T-helper 1 cell (primary cell): ENCODE measurements at regions not wholly inside any gene's neighbourhood (a gene's known extent, or its start where the extent isn't known, plus 50 kb on each side); places are given as distances from the start of the nearest gene placed in this dataset.
"Not testable (repeated sequence)": the region's sequence is repeated elsewhere in the genome, so short reads cannot be mapped to it uniquely, and the experiment has no call there.

Source experiments
- DNase-seq, 5 donors: peaks; one replicate each; pipeline ENCODE4 v3.0.0-alpha.2; 2012 to 2020

DNA sequence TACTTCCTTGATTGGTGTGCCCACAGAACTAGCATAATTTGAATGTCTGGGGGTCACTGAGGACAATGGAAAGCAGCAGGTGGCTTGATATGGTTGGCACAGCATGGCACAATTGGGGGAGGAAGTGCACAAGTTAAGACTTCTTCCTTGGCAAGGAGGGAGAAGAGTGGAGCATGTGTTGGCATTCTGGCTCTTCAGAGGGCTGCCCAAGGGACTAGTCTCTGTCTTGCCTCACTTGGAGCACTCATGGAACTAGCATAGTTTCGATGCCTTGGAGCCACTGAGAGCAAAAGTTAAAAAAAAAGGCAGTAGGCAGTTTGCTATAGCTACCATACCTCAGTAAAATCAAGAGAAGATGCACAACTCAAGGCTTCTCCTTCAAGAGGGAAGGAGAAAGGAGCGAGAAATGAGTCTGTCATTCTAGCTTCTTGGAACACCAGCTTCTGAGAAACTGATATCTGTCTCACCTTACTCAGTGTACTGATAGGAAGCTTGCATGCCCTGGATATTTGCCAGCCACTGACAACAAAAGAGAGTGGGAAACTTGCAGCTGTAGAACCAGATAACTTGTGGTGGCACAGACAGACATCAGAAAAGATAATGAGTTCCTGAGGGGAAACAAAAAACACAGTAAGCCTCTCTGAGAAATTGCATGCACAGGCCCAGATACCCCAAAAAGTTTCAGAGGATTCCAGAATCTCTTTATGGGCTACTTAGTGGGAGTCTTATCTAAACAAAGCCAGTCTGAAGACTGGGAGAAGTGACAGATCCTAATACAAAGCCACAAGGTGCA is 207.5 kb upstream of the SAMSN1 start:
- DNase-seq: peak in 1 of 5 donors; percentile 53

- DNase-seq: no peak
Observed at GRCh38 chr21:14753069-14753465, 207.0 kb upstream of the SAMSN1 start.

- DNase-seq: no peak
Observed at GRCh38 chr21:14752345-14752909, 206.3 kb upstream of the SAMSN1 start.

DNA sequence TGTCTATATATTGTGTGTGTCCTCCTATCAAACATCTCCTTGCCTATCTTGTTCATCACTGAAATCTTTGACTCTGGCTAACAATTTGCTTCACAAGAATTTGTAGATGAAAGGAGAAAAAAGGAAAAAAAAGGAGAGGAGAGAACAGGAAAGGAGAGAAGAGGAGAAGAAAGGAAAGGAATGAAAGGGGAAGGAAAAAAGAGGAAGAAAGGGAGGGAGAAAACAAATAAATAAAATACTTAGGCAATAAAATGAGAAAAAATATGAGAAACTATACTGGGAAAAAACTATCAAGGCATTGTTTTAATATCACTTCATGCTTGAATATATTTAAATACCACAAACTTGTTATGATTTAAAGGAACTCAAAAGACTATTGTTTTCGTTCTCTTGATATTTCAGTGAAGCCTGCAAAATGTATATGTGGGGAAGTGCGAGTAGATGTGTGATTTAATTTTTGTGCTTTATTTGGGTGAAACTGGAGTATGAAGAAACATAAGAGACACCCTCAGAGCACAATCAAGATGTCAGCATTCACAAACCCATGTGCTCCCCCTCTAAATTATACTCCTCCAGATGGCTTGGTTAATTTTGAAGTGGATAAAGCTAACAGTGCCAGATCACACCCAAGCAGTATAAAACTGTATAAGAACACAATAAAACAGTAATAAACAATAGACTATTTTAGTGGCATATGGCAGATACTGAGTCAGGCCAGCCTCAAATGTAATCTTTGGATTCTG is 205.7 kb upstream of the SAMSN1 start:
- no peak for DNase-seq

DNA sequence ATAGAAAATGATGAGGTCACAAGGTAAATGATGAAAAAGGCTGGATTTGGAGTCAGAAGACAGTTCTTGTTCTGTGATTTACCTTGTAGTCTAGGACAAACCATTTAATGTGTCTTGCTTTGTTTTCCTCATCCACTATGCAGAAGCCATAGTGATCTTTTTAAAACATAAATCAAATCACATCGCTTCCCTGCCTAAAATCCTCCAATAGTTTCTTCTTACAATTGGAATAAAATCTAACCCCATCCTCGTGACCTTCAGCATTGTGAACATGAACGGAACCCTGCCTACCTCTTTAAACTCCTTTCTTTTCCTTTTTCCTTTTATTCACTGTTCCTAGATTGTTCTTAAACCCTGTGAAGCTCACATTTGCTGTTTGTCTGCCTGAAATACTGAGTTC is 204.9 kb upstream of the SAMSN1 start:
- no peak for DNase-seq

DNA sequence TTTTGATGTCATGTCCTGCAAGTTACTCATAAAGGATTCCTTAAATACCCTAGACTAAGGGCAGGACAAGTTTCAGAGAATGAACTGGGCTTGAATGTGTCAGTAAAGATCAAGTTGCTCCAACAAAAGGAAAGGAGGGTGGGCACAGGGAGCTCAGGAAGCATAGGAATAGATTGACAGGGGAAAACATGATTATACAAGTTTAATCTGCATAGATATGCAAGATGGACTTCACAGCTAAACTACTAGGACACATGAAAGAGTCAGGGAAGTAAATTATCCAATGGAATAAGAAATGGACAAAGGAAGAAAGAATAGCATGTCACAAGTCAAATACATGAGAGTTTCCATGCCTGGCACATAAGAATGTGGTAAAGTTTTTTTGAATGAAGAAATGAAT is 203.9 kb upstream of the SAMSN1 start:
- no peak for DNase-seq

DNA sequence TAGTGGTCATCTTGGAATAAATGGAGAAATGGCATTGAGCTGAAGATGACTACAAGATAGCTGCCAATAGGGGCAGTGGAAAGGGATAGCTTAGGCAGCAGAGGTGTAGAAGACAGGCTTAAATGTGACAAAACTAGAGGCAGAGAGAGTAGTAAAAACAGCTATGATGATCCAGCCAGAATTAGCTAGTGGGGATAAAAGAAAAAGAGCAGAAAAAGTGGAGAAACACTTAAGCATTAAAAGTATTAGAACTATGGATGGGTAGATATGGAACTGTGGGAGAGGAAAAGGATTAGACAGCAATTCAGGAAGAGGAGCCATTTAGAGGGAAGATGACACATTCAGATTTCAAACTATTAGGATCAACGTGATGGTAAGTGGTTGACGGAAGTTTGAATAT is 202.5 kb upstream of the SAMSN1 start:
- no peak for DNase-seq

GRCh38 chr21:14744368-14744767 is 198.3 kb upstream of the SAMSN1 start:
- DNase-seq: no peak

GRCh38 chr21:14742119-14742518 is 196.0 kb upstream of the SAMSN1 start:
- no peak for DNase-seq

DNA sequence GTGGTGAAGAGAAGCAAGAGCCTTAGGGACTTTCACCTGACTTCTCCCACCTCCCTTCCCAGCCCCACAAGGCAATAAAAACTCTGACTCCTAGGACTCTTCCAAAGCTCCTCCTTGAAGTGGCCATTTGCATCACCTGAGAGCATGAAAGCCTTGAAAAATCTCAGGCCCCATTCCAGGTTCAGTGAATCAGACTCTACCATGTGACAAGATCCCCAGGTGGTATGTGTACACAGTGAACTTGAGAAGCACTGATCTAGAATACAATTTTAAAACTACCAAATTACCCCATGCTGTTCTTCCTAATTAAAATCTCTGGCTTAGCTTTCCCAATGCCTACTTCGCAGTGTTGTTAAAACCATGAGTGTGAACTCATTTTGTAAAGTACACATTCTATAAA is 195.1 kb upstream of the SAMSN1 start:
- no peak for DNase-seq

DNA sequence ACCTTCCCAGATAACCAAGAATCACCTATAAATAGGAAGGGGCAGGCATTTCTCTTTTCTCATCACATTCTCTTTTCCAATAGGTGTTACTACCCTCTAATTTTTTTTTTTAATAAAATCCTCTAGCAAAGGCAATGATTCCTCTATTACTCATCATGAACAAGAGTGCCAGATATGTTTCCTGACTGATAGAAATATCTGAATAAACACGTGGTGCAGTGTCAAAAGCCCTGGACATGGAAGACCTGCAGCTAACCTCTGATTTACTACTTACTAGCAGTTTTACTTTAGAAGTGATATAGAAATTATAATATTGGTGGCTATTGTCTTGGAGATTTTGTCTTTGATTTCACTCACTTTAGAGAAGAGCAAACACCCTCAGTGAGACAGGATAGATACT is 194.6 kb upstream of the SAMSN1 start:
- DNase-seq: no peak

- no peak for DNase-seq
Observed at GRCh38 chr21:14740116-14740515, 194.0 kb upstream of the SAMSN1 start.

GRCh38 chr21:14739590-14739989 is 193.5 kb upstream of the SAMSN1 start:
- DNase-seq: no peak

DNA sequence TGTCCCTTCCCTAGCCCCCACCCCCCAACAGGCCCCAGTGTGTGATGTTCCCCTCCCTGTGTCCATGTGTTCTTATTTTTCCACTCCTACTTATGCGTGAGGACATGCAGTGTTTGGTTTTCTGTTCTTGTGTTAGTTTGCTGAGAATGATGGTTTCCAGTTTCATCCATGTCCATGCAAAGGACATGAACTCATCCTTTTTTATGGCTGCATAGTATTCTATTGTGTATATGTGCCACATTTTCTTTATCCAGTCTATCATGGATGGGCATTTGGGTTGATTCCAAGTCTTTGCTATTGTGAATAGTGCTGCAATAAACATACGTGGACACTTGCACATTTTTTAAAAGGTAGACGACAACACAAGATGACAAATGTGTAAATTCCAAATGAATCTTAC is 192.5 kb upstream of the SAMSN1 start:
- not testable (repeated sequence) for DNase-seq

- DNase-seq: peak in 4 of 5 donors; percentile 8 to 82 (median 43)
Observed at GRCh38 chr21:14737922-14738321, 191.8 kb upstream of the SAMSN1 start.

- DNase-seq: peak in 1 of 5 donors; percentile 34
Observed at GRCh38 chr21:14737284-14737691, 191.2 kb upstream of the SAMSN1 start.

- DNase-seq: no peak
Observed at GRCh38 chr21:14736672-14737071, 190.6 kb upstream of the SAMSN1 start.

- peak in 1 of 5 donors; percentile 76 for DNase-seq
Observed at GRCh38 chr21:14736162-14736561, 190.0 kb upstream of the SAMSN1 start.

DNA sequence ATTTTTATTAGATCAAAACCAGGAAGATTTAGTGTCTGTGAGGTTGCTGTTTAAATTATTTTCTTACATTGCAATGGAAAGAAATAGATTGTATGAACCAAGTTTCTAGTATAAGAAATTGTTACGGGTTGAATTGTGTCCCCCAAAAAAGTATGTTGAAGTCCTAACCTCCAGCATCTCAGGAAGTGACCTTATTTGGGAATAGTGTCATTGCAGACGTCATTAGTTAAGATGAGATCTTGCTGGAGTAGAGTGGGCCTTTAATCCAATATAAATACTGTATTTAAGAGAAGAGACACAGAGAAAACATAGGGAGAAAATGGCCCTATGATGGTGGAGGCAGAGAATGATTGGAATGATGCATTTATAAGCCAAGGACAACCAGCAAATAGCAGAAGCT is 188.7 kb upstream of the SAMSN1 start:
- no peak for DNase-seq

- DNase-seq: no peak
Observed at GRCh38 chr21:14734191-14734590, 188.1 kb upstream of the SAMSN1 start.

DNA sequence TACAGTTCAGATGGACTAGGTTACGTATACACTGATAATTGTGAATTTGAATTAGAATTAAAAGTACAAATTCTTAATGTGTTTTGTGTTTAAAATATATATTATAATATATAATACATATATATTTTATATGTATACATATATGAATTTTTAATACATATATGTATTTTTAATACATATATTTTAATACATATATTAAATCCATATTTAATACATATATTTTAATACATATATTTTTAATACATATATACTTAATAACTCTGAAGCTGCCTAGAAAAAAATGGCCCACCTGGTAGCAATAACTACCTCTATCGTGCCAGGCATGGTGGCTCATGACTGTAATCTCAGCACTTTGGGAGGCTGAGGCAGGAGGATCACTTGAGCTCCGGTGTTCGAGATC is 179.1 kb upstream of the SAMSN1 start:
- DNase-seq: no peak

- DNase-seq: no peak
Observed at GRCh38 chr21:14722841-14723483, 176.8 kb upstream of the SAMSN1 start.

- DNase-seq: no peak
Observed at GRCh38 chr21:14720237-14720636, 174.1 kb upstream of the SAMSN1 start.
